ENCODE measurements at regions not wholly inside any gene's neighbourhood (a gene's known extent, or its start where the extent isn't known, plus 50 kb on each side); places are given as distances from the start of the nearest gene placed in this dataset.

DNA sequence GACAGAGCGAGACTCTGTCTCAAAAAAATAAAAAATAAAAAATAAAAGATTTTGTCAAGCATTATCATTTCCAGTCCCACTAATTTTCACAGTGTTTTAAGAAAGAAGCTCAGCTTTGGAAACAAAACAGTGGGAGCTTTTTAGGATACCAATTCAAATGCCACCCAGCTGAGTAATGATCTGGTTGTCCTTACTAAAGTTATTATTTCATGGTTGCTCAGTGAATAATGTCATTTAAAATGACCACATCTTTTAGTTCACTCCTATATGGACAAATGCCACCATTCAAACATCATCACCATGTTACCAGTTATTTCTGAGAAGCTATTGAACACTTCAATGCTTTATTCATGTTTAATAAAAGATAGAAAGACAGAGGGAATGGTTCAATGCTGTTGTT lies 365.0 kb downstream of the CCER1 start:
- TF ChIP-seq, protein P1, sequence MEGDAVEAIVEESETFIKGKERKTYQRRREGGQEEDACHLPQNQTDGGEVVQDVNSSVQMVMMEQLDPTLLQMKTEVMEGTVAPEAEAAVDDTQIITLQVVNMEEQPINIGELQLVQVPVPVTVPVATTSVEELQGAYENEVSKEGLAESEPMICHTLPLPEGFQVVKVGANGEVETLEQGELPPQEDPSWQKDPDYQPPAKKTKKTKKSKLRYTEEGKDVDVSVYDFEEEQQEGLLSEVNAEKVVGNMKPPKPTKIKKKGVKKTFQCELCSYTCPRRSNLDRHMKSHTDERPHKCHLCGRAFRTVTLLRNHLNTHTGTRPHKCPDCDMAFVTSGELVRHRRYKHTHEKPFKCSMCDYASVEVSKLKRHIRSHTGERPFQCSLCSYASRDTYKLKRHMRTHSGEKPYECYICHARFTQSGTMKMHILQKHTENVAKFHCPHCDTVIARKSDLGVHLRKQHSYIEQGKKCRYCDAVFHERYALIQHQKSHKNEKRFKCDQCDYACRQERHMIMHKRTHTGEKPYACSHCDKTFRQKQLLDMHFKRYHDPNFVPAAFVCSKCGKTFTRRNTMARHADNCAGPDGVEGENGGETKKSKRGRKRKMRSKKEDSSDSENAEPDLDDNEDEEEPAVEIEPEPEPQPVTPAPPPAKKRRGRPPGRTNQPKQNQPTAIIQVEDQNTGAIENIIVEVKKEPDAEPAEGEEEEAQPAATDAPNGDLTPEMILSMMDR (IDR thresholded peaks at IDR 0.05): no peak
- TF ChIP-seq POLR2A (IDR thresholded peaks at IDR 0.05): no peak
